ACHN (cell line): ENCODE measurements at regions not wholly inside any gene's neighbourhood (a gene's known extent, or its start where the extent isn't known, plus 50 kb on each side); places are given as distances from the start of the nearest gene placed in this dataset.
A peak's percentile ranks its signal among the peaks of the same experiment; 100 is the strongest.
"Not testable (repeated sequence)": the region's sequence is repeated elsewhere in the genome, so short reads cannot be mapped to it uniquely, and the experiment has no call there.

ENCODE experiments used
- DNase-seq: peaks from one replicate; pipeline ENCODE4 v3.0.0-alpha.2; 2015
- in situ Hi-C: cut with HindIII; loops from 2 replicates; pipeline ENCODE4 v1.10.0; 2017; ENCODE audit warnings: low sequenced_read_pairs, low pct_ligation_motif_present, low pct_unique_long_range_greater_than_20kb

DNA sequence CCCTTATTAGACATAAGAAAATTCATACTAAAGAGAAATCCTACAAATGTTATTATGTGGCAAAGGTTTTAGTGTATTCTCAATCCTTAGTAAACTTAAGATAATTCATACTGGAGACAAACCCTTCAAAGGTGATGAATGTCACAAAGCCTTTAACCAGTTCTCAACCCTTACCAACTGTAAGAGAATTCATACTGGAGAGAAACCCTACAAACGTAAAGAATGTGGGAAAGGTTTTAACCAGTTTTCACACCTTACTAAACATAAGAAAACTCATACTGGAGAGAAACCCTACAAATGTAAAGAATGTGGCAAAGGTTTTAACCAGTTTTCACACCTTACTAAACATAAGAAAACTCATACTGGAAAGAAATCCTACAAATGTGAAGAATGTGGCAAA, 93.2 kb downstream of the ZNF680 start:
- in situ Hi-C loops = no loop called here
- no peak for DNase-seq

DNA sequence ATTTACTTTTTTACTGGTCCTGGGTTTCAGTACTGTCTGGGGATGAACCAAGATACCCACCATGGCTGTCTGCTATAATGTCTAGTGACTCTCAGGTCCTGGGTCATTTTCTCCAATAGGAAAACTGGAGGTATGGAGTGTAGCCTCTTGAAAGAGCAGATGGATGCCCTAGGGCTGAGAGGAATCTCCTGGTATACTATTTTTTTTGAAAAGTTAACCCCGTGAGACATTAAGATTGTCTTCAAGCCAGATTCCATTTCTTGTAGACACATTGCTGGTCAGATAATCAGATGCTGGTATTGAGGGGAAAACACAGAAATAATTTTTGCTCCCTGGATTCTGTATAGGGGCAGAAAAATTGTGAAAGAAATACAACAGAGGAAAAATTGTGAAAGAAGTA, 97.3 kb downstream of the ZNF680 start:
- in situ Hi-C loops = no loop called here

DNA sequence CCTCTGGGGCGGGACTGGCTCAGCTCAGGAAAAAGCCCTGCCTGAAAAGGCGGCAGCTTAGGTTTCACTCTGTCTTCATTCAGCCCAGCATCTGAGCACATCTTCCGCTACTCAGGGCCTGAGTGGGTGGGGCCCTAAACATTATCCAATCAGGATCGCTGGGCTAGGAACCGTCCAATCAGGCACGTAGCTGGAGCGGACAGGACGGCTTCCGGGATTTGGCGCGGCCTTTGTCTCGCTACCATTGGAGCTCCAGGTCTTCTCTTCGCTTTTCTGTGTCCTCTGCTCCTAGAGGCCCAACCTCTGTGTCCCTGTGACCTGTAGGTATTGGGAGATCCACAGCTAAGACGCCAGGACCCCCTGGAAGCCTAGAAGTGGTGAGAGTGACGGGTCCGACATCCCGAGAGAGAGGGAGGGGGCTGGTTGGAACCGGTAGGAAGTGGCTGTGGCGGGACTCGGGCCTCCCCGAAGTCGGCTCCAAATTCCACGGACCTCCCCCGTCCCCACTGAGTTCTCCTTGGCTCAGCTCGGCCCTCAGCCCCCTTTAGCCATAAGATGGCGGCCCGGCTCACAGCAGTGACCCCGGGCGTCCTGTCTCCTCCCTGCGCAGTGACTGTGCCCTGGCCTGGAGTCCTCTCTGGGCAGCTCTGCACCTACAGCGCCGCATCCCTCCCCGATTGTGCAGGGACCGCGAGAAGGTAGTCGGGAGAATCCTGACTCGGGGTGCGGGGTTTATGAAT, 99.1 kb downstream of the ZNF680 start:
- in situ Hi-C loops = no loop called here
- DNase-seq = peak; percentile 96

More for the DNA sequence above, 97.3 kb downstream of the ZNF680 start:
- DNase-seq = no peak

DNA sequence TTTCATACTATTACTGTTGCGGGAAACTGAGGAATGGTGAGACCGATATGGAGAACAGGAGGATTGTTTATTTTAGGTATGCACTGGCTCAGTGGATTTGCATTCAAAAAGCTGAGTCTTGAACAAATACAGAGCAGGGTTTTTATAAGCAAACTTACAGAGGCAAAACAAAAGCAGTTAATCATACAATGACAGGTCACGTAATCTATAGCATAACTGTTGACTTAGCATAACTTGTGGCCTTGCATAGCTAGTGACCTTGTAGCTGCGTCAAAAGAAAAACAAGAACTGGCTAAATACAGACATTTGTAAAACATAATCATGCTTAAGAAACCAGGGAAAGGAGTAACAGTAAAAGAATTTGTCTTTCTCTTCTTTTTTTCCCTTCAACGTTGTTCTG, 103.0 kb downstream of the ZNF680 start:
- DNase-seq, in situ Hi-C loops: not testable (repeated sequence)

- no peak for DNase-seq
- in situ Hi-C loops = no loop called here
Observed at GRCh38 chr7:64433590-64433989, 119.8 kb downstream of the ZNF736 start.

DNA sequence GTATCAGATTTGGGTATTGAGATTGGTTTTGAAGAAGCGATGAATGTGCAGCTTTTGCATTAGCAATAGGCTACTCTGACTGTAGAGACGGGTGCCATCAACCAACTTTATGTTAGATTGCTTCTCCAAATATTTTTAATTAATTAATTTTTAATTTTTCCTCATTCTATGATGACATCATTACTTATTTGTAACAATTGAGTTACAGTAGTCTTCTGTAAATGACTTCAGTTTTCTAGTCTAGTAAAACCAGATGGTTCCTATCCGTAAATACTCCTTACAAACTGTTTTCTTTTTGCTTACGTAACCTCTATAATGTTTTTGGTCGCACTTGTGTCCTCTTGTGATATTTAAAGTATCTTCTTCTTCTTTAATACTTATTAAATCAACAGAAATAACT, 118.1 kb downstream of the ZNF736 start:
- in situ Hi-C loops = no loop called here
- DNase-seq = no peak

- no peak for DNase-seq
- in situ Hi-C loops = no loop called here
Observed at GRCh38 chr7:64429232-64429631, 115.5 kb downstream of the ZNF736 start.

- DNase-seq, in situ Hi-C loops: not testable (repeated sequence)
Observed at GRCh38 chr7:64425436-64425835, 111.7 kb downstream of the ZNF736 start.

DNA sequence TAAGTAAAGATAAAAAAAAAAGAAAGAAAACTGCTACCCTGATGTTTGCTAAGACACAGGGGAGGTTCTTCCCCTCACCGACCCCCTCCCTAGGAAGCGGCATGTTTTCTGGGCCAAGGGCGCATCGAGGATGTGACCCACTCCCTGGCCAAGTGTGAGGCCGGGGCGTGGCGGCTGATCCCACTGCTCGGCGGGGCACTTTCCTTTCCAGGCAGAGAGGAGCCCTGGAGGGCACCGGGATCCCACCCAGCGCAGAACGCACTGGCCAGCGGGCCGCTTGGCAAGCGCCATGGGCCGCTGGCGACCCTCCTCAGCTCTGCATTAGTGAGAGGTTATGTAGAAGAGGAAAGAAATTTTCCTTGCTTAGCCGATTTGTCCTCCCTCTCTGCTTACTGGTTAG, 93.4 kb downstream of the ZNF736 start:
- in situ Hi-C loops = no loop called here
- DNase-seq = no peak
